ENCODE measurements at regions not wholly inside any gene's neighbourhood (a gene's known extent, or its start where the extent isn't known, plus 50 kb on each side); places are given as distances from the start of the nearest gene placed in this dataset.
A peak's percentile ranks its signal among the peaks of the same experiment; 100 is the strongest.

GRCh38 chr2:240356700-240357640, 78.5 kb upstream of the GPC1 start:
- H2BK20ac ChIP-seq (ENCODE audit: low read depth, low read length) = no peak overlapping the region
- no peak for ATAC-seq (ENCODE audit: low read depth)
- H3K9me3 ChIP-seq (ENCODE audit: control insufficient read depth, insufficient read depth, low read length) = peaks cover 28% of the 10 kb centered on the region
- 78% methylated on average over 8 of the region's 26 CpGs; no CpG with 5 or more reads in 1 of the 2 experiments for WGBS, 2 experiments (ENCODE audit: extremely low coverage in 2 of 2, insufficient read length in 1 of 2)
- no peak overlapping the region for H3K56ac ChIP-seq (ENCODE audit: extremely low read depth, insufficient read depth, low read length)
- no peak overlapping the region for H2BK120ac ChIP-seq (ENCODE audit: low read depth, low read length)
- H3K36me3 ChIP-seq (ENCODE audit: control insufficient read depth, insufficient read depth, low read length) = no peaks in the 10 kb centered on the region
- no peak overlapping the region for H3K4ac ChIP-seq (ENCODE audit: low read depth, low read length)
- DNase-seq = no peak
- CTCF ChIA-PET = no interaction called here
- H4K8ac ChIP-seq (ENCODE audit: low read depth in 2 of 2, low read length in 2 of 2) = no peak overlapping the region
- no peak overlapping the region for H3K18ac ChIP-seq (ENCODE audit: low read depth, low read length)
- H3K9ac ChIP-seq (ENCODE audit: low read depth, low read length) = no peak overlapping the region
- H3K27me3 ChIP-seq (ENCODE audit: control insufficient read depth, insufficient read depth, low read length) = peaks cover 6% of the 10 kb centered on the region
- dilution Hi-C loops (cut with HindIII; ENCODE audit: low sequenced_read_pairs, unreplicated experiment) = no loop called here
- in situ Hi-C loops (cut with MboI; ENCODE audit: low sequenced_read_pairs) = no loop called here
- no peak overlapping the region for H3K4me2 ChIP-seq (ENCODE audit: low read depth, low read length)
- no peaks in the 10 kb centered on the region for H4K20me1 ChIP-seq (ENCODE audit: insufficient read depth, low read length)
- H2BK15ac ChIP-seq (ENCODE audit: low read depth, low read length) = no peak overlapping the region
- no peak overlapping the region for H4K5ac ChIP-seq (ENCODE audit: low read depth, low read length)
- TF ChIP-seq CTCF (conservative IDR thresholded peaks at IDR 0.05; ENCODE audit: low read depth, low read length) (no peak), RFX5 (IDR thresholded peaks at IDR 0.05; ENCODE audit: low read depth, low read length) (no peak), USF2 (IDR thresholded peaks at IDR 0.05; ENCODE audit: low read depth, low read length) (no peak), MAZ (IDR thresholded peaks at IDR 0.05; ENCODE audit: borderline replicate concordance, low read depth, low read length) (no peak), CEBPB (IDR thresholded peaks at IDR 0.05; ENCODE audit: low read depth, low read length) (no peak), BHLHE40 (IDR thresholded peaks at IDR 0.05; ENCODE audit: low read depth, low read length) (no peak), NFE2L2 (IDR thresholded peaks at IDR 0.05; ENCODE audit: low read depth, low read length) (no peak)
- no peak overlapping the region for H2AK5ac ChIP-seq (ENCODE audit: low read depth, low read length)
- no peaks in the 10 kb centered on the region for H3K9me1 ChIP-seq (ENCODE audit: insufficient read depth, low read length)
- H3K4me1 ChIP-seq (ENCODE audit: control insufficient read depth, insufficient read depth, low read length) = peaks cover 3% of the 10 kb centered on the region; the same call in 1 of the 2 replicates
- POLR2A ChIA-PET (ENCODE audit: unreplicated experiment) = no interaction called here
- H2AFZ ChIP-seq (replicated peaks; ENCODE audit: low read length, poor library complexity) = no peak overlapping the region
- H3K4me3 ChIP-seq (ENCODE audit: insufficient read depth, low read depth, low read length) = no peak overlapping the region
- no peak overlapping the region for H2BK5ac ChIP-seq (ENCODE audit: low read depth, low read length, poor library complexity, severe bottlenecking)
- intact Hi-C loops (cut with micrococcal nuclease) = no loop called here
- no peaks in the 10 kb centered on the region for H3K79me1 ChIP-seq (ENCODE audit: low read depth in 1 of 2, low read length in 2 of 2)
- BruUV-seq (replicated peaks) = no TSS peak
- H3K23ac ChIP-seq (ENCODE audit: low read depth, low read length) = no peak overlapping the region
- H3K14ac ChIP-seq (replicated peaks; ENCODE audit: low read depth, low read length) = no peak overlapping the region
- peak overlapping the region; percentile 29 for H2AK9ac ChIP-seq (replicated peaks; ENCODE audit: low read depth, low read length, poor library complexity)
- H4K91ac ChIP-seq (ENCODE audit: insufficient read depth, low read depth, low read length) = no peak overlapping the region
- no peak overlapping the region for H3K27ac ChIP-seq (ENCODE audit: insufficient read depth, low read length)

Measured in IMR-90 (cell line).